WTC11 (cell line): ENCODE measurements at regions not wholly inside any gene's neighbourhood (a gene's known extent, or its start where the extent isn't known, plus 50 kb on each side); places are given as distances from the start of the nearest gene placed in this dataset.

Experiments
- ATAC-seq: fragments of 200-7000 bp; cut with Tn5 transposase; 2 replicates; pipeline ENCODE4 v1.10.0; 2021; ENCODE audit warnings: mild to moderate bottlenecking, moderate library complexity
- CTCF ChIA-PET: fragments of 300-600 bp; sonication (Branson Sonifier 250); formaldehyde crosslinking; loops from one replicate; lab custom pipeline; 2021; ENCODE audit warnings: antibody characterized with exemption; lab: Charles Lee
- POLR2A ChIA-PET: fragments of 350-600 bp; sonication (Branson Sonifier 250); formaldehyde crosslinking; loops from one replicate; lab custom pipeline; 2021; ENCODE audit warnings: antibody characterized with exemption; lab: Charles Lee
- DNase-seq: peaks from one replicate; pipeline ENCODE4 v3.0.0; 2021; ENCODE audit warnings: low spot score
- H3K27ac Mint-ChIP-seq: 2 replicates; pipeline ENCODE4 v1.8.0; 2021; ENCODE audit warnings: mixed read lengths
- H3K27me3 Mint-ChIP-seq: 2 replicates; pipeline ENCODE4 v1.8.0; 2021; ENCODE audit warnings: low read depth, mild to moderate bottlenecking, moderate library complexity, mixed read lengths
- H3K36me3 Mint-ChIP-seq: 2 replicates; pipeline ENCODE4 v1.8.0; 2021; ENCODE audit warnings: mixed read lengths
- H3K4me1 Mint-ChIP-seq: 2 replicates; pipeline ENCODE4 v1.8.0; 2022; ENCODE audit warnings: mixed read lengths
- H3K4me3 Mint-ChIP-seq: 2 replicates; pipeline ENCODE4 v1.8.0; 2021; ENCODE audit warnings: mild to moderate bottlenecking, moderate library complexity, mixed read lengths
- H3K9me3 Mint-ChIP-seq: 2 replicates; pipeline ENCODE4 v1.8.0; 2021; ENCODE audit warnings: mixed read lengths
- ATF1 ChIP-seq: sonication (generic); formaldehyde crosslinking; IDR thresholded peaks from 2 replicates; pipeline ENCODE4 v1.8.1; 2023; ENCODE audit warnings: mild to moderate bottlenecking, moderate library complexity, missing genetic modification reagents
- ATF2 ChIP-seq: sonication (generic); formaldehyde crosslinking; IDR thresholded peaks from 2 replicates; pipeline ENCODE4 v1.8.1; 2022; ENCODE audit warnings: low read depth, missing genetic modification reagents, borderline replicate concordance
- CREB1 ChIP-seq: sonication (generic); formaldehyde crosslinking; IDR thresholded peaks from 2 replicates; pipeline ENCODE4 v1.8.0; 2023; ENCODE audit warnings: mild to moderate bottlenecking, missing genetic modification reagents
- OVOL2 ChIP-seq: fragments of 250-450 bp; sonication (Bioruptor Pico); IDR thresholded peaks from 2 replicates; pipeline ENCODE4 v1.9.0; 2021; ENCODE audit warnings: mild to moderate bottlenecking, borderline replicate concordance
- PRDM15 ChIP-seq: sonication (generic); formaldehyde crosslinking; IDR thresholded peaks from 2 replicates; pipeline ENCODE4 v1.8.0; 2022; ENCODE audit warnings: missing genetic modification reagents
- SOX15 ChIP-seq: fragments of 250-450 bp; sonication (Bioruptor Pico); IDR thresholded peaks from 2 replicates; pipeline ENCODE4 v1.9.0; 2021; ENCODE audit warnings: mild to moderate bottlenecking
- STAT6 ChIP-seq: sonication (generic); formaldehyde crosslinking; conservative IDR thresholded peaks from 2 replicates; pipeline ENCODE4 v1.8.1; 2023; ENCODE audit warnings: mild to moderate bottlenecking, low read depth, missing genetic modification reagents, moderate library complexity
- ZBTB43 ChIP-seq: sonication (generic); formaldehyde crosslinking; IDR thresholded peaks from 2 replicates; pipeline ENCODE4 v1.8.1; 2023; ENCODE audit warnings: mild to moderate bottlenecking, missing genetic modification reagents
- ZNF219 ChIP-seq: sonication (generic); formaldehyde crosslinking; IDR thresholded peaks from 2 replicates; pipeline ENCODE4 v1.8.0; 2023; ENCODE audit warnings: missing genetic modification reagents, mild to moderate bottlenecking, borderline replicate concordance
- ZNF232 ChIP-seq: sonication (generic); formaldehyde crosslinking; IDR thresholded peaks from 2 replicates; pipeline ENCODE4 v1.8.0; 2022; ENCODE audit warnings: mild to moderate bottlenecking, missing genetic modification reagents
- TF ChIP-seq, protein P1 (sequence below): sonication (generic); formaldehyde crosslinking; IDR thresholded peaks from 2 replicates; pipeline ENCODE4 v1.8.1; 2023; ENCODE audit warnings: mild to moderate bottlenecking, missing genetic modification reagents, moderate library complexity
- TF ChIP-seq, protein P2 (sequence below): sonication (generic); formaldehyde crosslinking; IDR thresholded peaks from 2 replicates; pipeline ENCODE4 v1.8.1; 2022; ENCODE audit warnings: mild to moderate bottlenecking, missing genetic modification reagents, moderate library complexity, borderline replicate concordance

- TF ChIP-seq, protein P1, sequence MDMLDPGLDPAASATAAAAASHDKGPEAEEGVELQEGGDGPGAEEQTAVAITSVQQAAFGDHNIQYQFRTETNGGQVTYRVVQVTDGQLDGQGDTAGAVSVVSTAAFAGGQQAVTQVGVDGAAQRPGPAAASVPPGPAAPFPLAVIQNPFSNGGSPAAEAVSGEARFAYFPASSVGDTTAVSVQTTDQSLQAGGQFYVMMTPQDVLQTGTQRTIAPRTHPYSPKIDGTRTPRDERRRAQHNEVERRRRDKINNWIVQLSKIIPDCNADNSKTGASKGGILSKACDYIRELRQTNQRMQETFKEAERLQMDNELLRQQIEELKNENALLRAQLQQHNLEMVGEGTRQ, result no peak
- TF ChIP-seq ZBTB43 (no peak), ATF1 (CRISPR knock-in tag) (no peak), ATF2 (no peak), OVOL2 (CRISPR knock-in tag) (no peak), ZNF219 (CRISPR knock-in tag) (no peak), STAT6 (no peak)
- TF ChIP-seq, protein P2, sequence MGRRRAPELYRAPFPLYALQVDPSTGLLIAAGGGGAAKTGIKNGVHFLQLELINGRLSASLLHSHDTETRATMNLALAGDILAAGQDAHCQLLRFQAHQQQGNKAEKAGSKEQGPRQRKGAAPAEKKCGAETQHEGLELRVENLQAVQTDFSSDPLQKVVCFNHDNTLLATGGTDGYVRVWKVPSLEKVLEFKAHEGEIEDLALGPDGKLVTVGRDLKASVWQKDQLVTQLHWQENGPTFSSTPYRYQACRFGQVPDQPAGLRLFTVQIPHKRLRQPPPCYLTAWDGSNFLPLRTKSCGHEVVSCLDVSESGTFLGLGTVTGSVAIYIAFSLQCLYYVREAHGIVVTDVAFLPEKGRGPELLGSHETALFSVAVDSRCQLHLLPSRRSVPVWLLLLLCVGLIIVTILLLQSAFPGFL (CRISPR knock-in tag), result no peak
Observed at GRCh38 chr4:123286903-123287466, 109.6 kb upstream of the SPRY1 start (continued).

- Mint-ChIP-seq H3K27ac (no peak overlapping the region), H3K4me3 (no peak overlapping the region), H3K9me3 (peaks cover 41% of the 10 kb centered on the region), H3K4me1 (no peaks in the 10 kb centered on the region), H3K27me3 (no peaks in the 10 kb centered on the region), H3K36me3 (peaks cover 38% of the 10 kb centered on the region)
- ChIA-PET POLR2A (no interaction called here), CTCF (no interaction called here)
- no peak for TF ChIP-seq ZNF232 (CRISPR knock-in tag)
- no peak for TF ChIP-seq CREB1 (CRISPR knock-in tag)
- no peak for ATAC-seq
- no peak for DNase-seq
Observed at GRCh38 chr4:123288309-123289025, 108.1 kb upstream of the SPRY1 start.

DNA sequence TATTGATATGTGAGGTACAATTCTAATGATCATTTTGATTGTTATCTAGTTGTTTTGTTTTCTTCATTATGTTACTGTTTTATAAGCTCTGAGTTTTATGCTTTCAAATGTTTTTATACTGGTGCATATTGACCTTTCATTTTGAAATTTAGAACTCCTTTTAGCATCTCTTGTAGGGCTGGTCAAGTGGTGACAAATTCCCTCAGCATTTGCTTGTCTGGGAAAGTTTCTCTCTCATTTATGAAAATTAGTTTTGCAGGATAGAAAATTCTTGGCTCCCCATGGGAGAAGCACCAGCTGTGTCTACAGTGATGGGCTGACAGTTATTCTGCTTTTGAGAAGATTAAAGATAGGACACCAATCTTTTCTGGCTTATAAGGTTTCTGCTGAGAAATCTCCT is 105.3 kb upstream of the SPRY1 start:
- CTCF ChIA-PET, result no interaction called here
- no peak for DNase-seq
- H3K27ac Mint-ChIP-seq, result no peak overlapping the region

More for the DNA sequence above, 105.3 kb upstream of the SPRY1 start:
- Mint-ChIP-seq H3K4me1 (peaks cover 10% of the 10 kb centered on the region), H3K36me3 (peaks cover 38% of the 10 kb centered on the region)
- no peak for ATAC-seq
- no peak for TF ChIP-seq PRDM15 (CRISPR knock-in tag)
- no peak for TF ChIP-seq SOX15 (CRISPR knock-in tag)
- TF ChIP-seq, all 79 proteins: peak for 0
- Mint-ChIP-seq H3K27me3 (no peaks in the 10 kb centered on the region), H3K9me3 (peaks cover 41% of the 10 kb centered on the region), H3K4me3 (no peak overlapping the region)
- POLR2A ChIA-PET, result no interaction called here
